OCI-LY3 (cell line): ENCODE measurements at regions not wholly inside any gene's neighbourhood (a gene's known extent, or its start where the extent isn't known, plus 50 kb on each side); places are given as distances from the start of the nearest gene placed in this dataset.

Experiments used
- H2AFZ ChIP-seq: fragments of 200-600, 300-600 bp; shearing (Covaris generic); 2 replicates; pipeline ENCODE4 v1.6.0; 2014; ENCODE audit warnings: antibody characterized with exemption, low read depth, low read length
- H3K27ac ChIP-seq: fragments of 200-600, 300-600 bp; sonication (generic); 2 replicates; pipeline ENCODE4 v1.5.1; 2014; ENCODE audit warnings: mild to moderate bottlenecking, low read length, moderate library complexity, mixed read lengths
- H3K27me3 ChIP-seq: fragments of 200-600, 300-600 bp; sonication (generic); 2 replicates; pipeline ENCODE4 v1.6.1; 2014; ENCODE audit warnings: low read depth, low read length, mixed read lengths
- H3K36me3 ChIP-seq: fragments of 200-600, 300-600 bp; sonication (generic); replicated peaks from 2 replicates; pipeline ENCODE3; 2014; ENCODE audit warnings: low read depth, low read length, mixed read lengths
- H3K4me1 ChIP-seq: fragments of 300-600, 200-600 bp; sonication (generic); 2 replicates; pipeline ENCODE4 v1.6.1; 2014; ENCODE audit warnings: low read length, mixed read lengths
- H3K4me2 ChIP-seq: fragments of 200-600, 300-600 bp; sonication (generic); 2 replicates; pipeline ENCODE4 v1.6.1; 2014; ENCODE audit warnings: low read length, mixed read lengths
- H3K4me3 ChIP-seq: fragments of 300-600, 200-600 bp; sonication (generic); 2 replicates; pipeline ENCODE4 v1.5.1; 2014; ENCODE audit warnings: antibody characterized with exemption, mild to moderate bottlenecking, low read length, moderate library complexity
- H3K79me2 ChIP-seq: fragments of 300-600, 200-600 bp; shearing (Covaris generic); 2 replicates; pipeline ENCODE4 v1.6.1; 2014; ENCODE audit warnings: mild to moderate bottlenecking, low read length, mixed read lengths
- H3K9ac ChIP-seq: fragments of 300-600, 200-600 bp; shearing (Covaris generic); 2 replicates; pipeline ENCODE4 v1.6.0; 2014; ENCODE audit warnings: mild to moderate bottlenecking, low read length, moderate library complexity
- H3K9me3 ChIP-seq: fragments of 200-600, 300-600 bp; shearing (Covaris generic); 2 replicates; pipeline ENCODE4 v1.6.1; 2014; ENCODE audit warnings: low read length, mixed read lengths; ENCODE audit not compliant: insufficient read depth
- H4K20me1 ChIP-seq: fragments of 200-600, 300-600 bp; sonication (generic); 2 replicates; pipeline ENCODE4 v1.6.1; 2016; ENCODE audit warnings: low read length, mixed read lengths; ENCODE audit not compliant: insufficient read depth
- EZH2phosphoT487 ChIP-seq: fragments of 200-600 bp; shearing (Covaris generic); IDR thresholded peaks from 2 replicates; pipeline ENCODE4 v1.6.1; 2018; ENCODE audit warnings: antibody characterized with exemption, mixed run types, low read depth
- TF ChIP-seq, protein P1 (sequence below): fragments of 200-600, 300-600 bp; sonication (generic); IDR thresholded peaks from 2 replicates; pipeline ENCODE4 v1.5.1; 2014; ENCODE audit warnings: antibody characterized with exemption, low read length, low read depth

DNA sequence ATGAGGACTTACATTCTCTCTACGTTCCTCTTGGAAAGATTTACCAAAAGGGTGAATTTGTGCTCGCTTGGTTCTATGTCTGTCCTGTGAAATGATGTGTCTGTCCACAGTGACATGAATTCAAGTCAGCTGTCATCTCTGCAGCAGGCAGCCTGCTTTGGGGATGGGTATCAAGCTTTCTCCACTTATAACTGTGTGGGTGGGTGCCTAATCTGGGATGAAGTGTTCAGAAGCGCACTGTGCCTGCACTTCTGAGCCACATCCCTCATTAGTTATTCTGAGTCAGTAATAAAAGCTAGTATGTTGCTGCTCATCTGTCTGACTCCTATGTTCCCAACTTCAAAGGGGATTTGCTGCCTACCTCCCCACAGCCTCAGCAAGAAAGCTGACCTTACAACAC lies 86.1 kb upstream of the TUBA3C start:
- no peak overlapping the region for H3K27ac ChIP-seq
- TF ChIP-seq, protein P1, sequence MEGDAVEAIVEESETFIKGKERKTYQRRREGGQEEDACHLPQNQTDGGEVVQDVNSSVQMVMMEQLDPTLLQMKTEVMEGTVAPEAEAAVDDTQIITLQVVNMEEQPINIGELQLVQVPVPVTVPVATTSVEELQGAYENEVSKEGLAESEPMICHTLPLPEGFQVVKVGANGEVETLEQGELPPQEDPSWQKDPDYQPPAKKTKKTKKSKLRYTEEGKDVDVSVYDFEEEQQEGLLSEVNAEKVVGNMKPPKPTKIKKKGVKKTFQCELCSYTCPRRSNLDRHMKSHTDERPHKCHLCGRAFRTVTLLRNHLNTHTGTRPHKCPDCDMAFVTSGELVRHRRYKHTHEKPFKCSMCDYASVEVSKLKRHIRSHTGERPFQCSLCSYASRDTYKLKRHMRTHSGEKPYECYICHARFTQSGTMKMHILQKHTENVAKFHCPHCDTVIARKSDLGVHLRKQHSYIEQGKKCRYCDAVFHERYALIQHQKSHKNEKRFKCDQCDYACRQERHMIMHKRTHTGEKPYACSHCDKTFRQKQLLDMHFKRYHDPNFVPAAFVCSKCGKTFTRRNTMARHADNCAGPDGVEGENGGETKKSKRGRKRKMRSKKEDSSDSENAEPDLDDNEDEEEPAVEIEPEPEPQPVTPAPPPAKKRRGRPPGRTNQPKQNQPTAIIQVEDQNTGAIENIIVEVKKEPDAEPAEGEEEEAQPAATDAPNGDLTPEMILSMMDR, result no peak
- TF ChIP-seq EZH2phosphoT487, result no peak
- H3K4me2 ChIP-seq, result no peak overlapping the region

GRCh38 chr13:19266979-19267378 lies 85.4 kb upstream of the TUBA3C start:
- Histone ChIP-seq H4K20me1 (no peaks in the 10 kb centered on the region), H2AFZ (no peak overlapping the region; the same call in 1 of the 2 replicates), H3K4me2 (no peak overlapping the region), H3K4me3 (no peak overlapping the region), H3K27me3 (no peaks in the 10 kb centered on the region), H3K36me3 (no peaks in the 10 kb centered on the region), H3K27ac (no peak overlapping the region), H3K9me3 (no peaks in the 10 kb centered on the region), H3K79me2 (no peaks in the 10 kb centered on the region), H3K9ac (no peak overlapping the region), H3K4me1 (no peaks in the 10 kb centered on the region)
- TF ChIP-seq EZH2phosphoT487, result no peak
- TF ChIP-seq, protein P1, result no peak

More for the DNA sequence above, 86.1 kb upstream of the TUBA3C start:
- H3K4me1 ChIP-seq, result no peaks in the 10 kb centered on the region
- H3K9ac ChIP-seq, result no peak overlapping the region
- no peaks in the 10 kb centered on the region for H3K27me3 ChIP-seq
- no peaks in the 10 kb centered on the region for H3K36me3 ChIP-seq
- H3K9me3 ChIP-seq, result no peaks in the 10 kb centered on the region
- no peaks in the 10 kb centered on the region for H3K79me2 ChIP-seq
- no peak overlapping the region for H2AFZ ChIP-seq
- no peak overlapping the region for H3K4me3 ChIP-seq
- no peaks in the 10 kb centered on the region for H4K20me1 ChIP-seq

- Histone ChIP-seq H3K4me2 (no peak overlapping the region), H3K79me2 (no peaks in the 10 kb centered on the region), H3K9ac (no peak overlapping the region), H3K4me3 (no peak overlapping the region), H4K20me1 (no peaks in the 10 kb centered on the region), H3K9me3 (no peaks in the 10 kb centered on the region), H3K4me1 (no peaks in the 10 kb centered on the region), H3K27me3 (no peaks in the 10 kb centered on the region), H3K27ac (no peak overlapping the region), H3K36me3 (no peaks in the 10 kb centered on the region), H2AFZ (no peak overlapping the region)
- TF ChIP-seq, protein P1, result no peak
- no peak for TF ChIP-seq EZH2phosphoT487
Observed at GRCh38 chr13:19264711-19265110, 83.1 kb upstream of the TUBA3C start.

- Histone ChIP-seq H3K9me3 (no peaks in the 10 kb centered on the region), H3K4me2 (no peak overlapping the region), H4K20me1 (no peaks in the 10 kb centered on the region), H3K9ac (no peak overlapping the region), H3K4me1 (no peaks in the 10 kb centered on the region), H3K36me3 (no peaks in the 10 kb centered on the region), H2AFZ (no peak overlapping the region), H3K27me3 (no peaks in the 10 kb centered on the region), H3K79me2 (no peaks in the 10 kb centered on the region), H3K27ac (no peak overlapping the region), H3K4me3 (no peak overlapping the region)
- no peak for TF ChIP-seq EZH2phosphoT487
- TF ChIP-seq, protein P1, result no peak
Observed at GRCh38 chr13:19252381-19252780, 70.8 kb upstream of the TUBA3C start.
